Esophagus squamous epithelium (tissue), 5 donors: ENCODE measurements at regions not wholly inside any gene's neighbourhood (a gene's known extent, or its start where the extent isn't known, plus 50 kb on each side); places are given as distances from the start of the nearest gene placed in this dataset.

Experiments
- DNase-seq: peaks from one replicate; lab custom pipeline; 2025; lab: John Stamatoyannopoulos, UW
- H3K27ac ChIP-seq, 4 donors: fragments of 200-600 bp; sonication (generic); one replicate each; pipeline ENCODE4 v1.5.1; 2016 to 2019; ENCODE audit warnings: mild to moderate bottlenecking in 1 of 4
- H3K27me3 ChIP-seq, 4 donors: fragments of 200-600 bp; sonication (generic); 1 replicate in 3 of 4; 2 replicates in 1 of 4; pipeline versions ENCODE4 v1.5.1 to v1.6.0; 2017 to 2021; ENCODE audit warnings: antibody characterized with exemption in 1 of 4
- H3K36me3 ChIP-seq, 3 donors: fragments of 200-600 bp; sonication (generic); one replicate each; pipeline ENCODE4 v1.5.1; 2016 to 2019
- H3K4me1 ChIP-seq, 3 donors: fragments of 200-600 bp; sonication (generic); one replicate each; pipeline ENCODE4 v1.5.1; 2017 to 2019
- H3K4me3 ChIP-seq, 4 donors: fragments of 200-600 bp; sonication (generic); 1 replicate in 3 of 4; 2 replicates in 1 of 4; pipeline ENCODE4 v1.5.1; 2016 to 2019; ENCODE audit warnings: mild to moderate bottlenecking in 2 of 4, moderate library complexity in 1 of 4
- H3K9me3 ChIP-seq, 3 donors: fragments of 200-600 bp; sonication (generic); one replicate each; pipeline ENCODE4 v1.5.1; 2016 to 2019
- CTCF ChIP-seq, 6 experiments: fragments of 450-650 bp in 4 of 6; fragments of 200-600 bp in 2 of 6; sonication (generic) in 2 of 6; IDR thresholded peaks; one replicate each; pipeline ENCODE4 v1.5.1; 2016 to 2019; ENCODE audit warnings: antibody characterized with exemption in 6 of 6, mild to moderate bottlenecking in 4 of 6, moderate library complexity in 4 of 6
- POLR2A ChIP-seq, 4 donors: fragments of 450-650 bp; IDR thresholded peaks; one replicate each; pipeline ENCODE4 v1.6.1; 2017; ENCODE audit warnings: antibody characterized with exemption in 4 of 4, mild to moderate bottlenecking in 4 of 4, moderate library complexity in 3 of 4
- WGBS, 2 donors: methylation state at CpG; one replicate each; pipeline ENCODE4 v1.1.5; 2018; 5-methylcytosine and 5-hydroxymethylcytosine counted together
- intact Hi-C: fragments of 100-400 bp; cut with DNase I; formaldehyde crosslinking; loops from one replicate; pipeline ENCODE4 v1.15.0; 2022
- donor health status: DM: yes; HTN: yes; CAD: no.

- Histone ChIP-seq H3K4me3 (no peak overlapping the region), H3K27me3 (no peaks in the 10 kb centered on the region), H3K27ac (no peak overlapping the region), H3K4me1 (no peaks in the 10 kb centered on the region), H3K9me3 (no peaks in the 10 kb centered on the region), H3K36me3 (no peaks in the 10 kb centered on the region)
- WGBS, 2 donors: 89 to 91% methylated on average over 3 of the region's 3 CpGs
- DNase-seq: no peak
- intact Hi-C loops: no loop called here
- TF ChIP-seq POLR2A (IDR thresholded peaks at IDR 0.05) (no peak), CTCF (IDR thresholded peaks at IDR 0.05) (no peak)
These were observed 662.0 kb upstream of the CCDC54 start for GRCh38 chr3:106715286-106715685.

- H3K4me3 ChIP-seq: no peak overlapping the region
- no peak overlapping the region for H3K27ac ChIP-seq
- H3K27me3 ChIP-seq: no peaks in the 10 kb centered on the region
- TF ChIP-seq POLR2A (IDR thresholded peaks at IDR 0.05) (no peak), CTCF (IDR thresholded peaks at IDR 0.05) (no peak)
- H3K4me1 ChIP-seq: no peaks in the 10 kb centered on the region
- intact Hi-C loops: no loop called here
- WGBS, 2 donors: 40 to 57% methylated on average over 1 of the region's 1 CpG
- H3K36me3 ChIP-seq: no peaks in the 10 kb centered on the region
- no peaks in the 10 kb centered on the region for H3K9me3 ChIP-seq
- DNase-seq: no peak
These were observed 660.0 kb upstream of the CCDC54 start for GRCh38 chr3:106717178-106717780.

GRCh38 chr3:106719077-106719476 is 658.2 kb upstream of the CCDC54 start:
- H3K36me3 ChIP-seq: no peaks in the 10 kb centered on the region
- TF ChIP-seq CTCF (IDR thresholded peaks at IDR 0.05): no peak
- TF ChIP-seq POLR2A (IDR thresholded peaks at IDR 0.05): no peak
- H3K4me3 ChIP-seq: no peak overlapping the region
- H3K9me3 ChIP-seq: no peaks in the 10 kb centered on the region
- intact Hi-C loops: no loop called here
- H3K27ac ChIP-seq: no peak overlapping the region
- no peak for DNase-seq
- no peaks in the 10 kb centered on the region for H3K27me3 ChIP-seq
- no peaks in the 10 kb centered on the region for H3K4me1 ChIP-seq

GRCh38 chr3:106719583-106719982 is 657.7 kb upstream of the CCDC54 start:
- no peak for DNase-seq
- Histone ChIP-seq H3K4me3 (no peak overlapping the region), H3K36me3 (no peaks in the 10 kb centered on the region), H3K9me3 (no peaks in the 10 kb centered on the region), H3K27me3 (no peaks in the 10 kb centered on the region), H3K4me1 (no peaks in the 10 kb centered on the region), H3K27ac (no peak overlapping the region)
- intact Hi-C loops: no loop called here
- TF ChIP-seq POLR2A (IDR thresholded peaks at IDR 0.05) (no peak), CTCF (IDR thresholded peaks at IDR 0.05) (no peak)
- 62 to 81% methylated on average over 2 of the region's 2 CpGs for WGBS, 2 donors

GRCh38 chr3:106720510-106720909 is 656.7 kb upstream of the CCDC54 start:
- Histone ChIP-seq H3K4me1 (no peaks in the 10 kb centered on the region), H3K4me3 (no peak overlapping the region), H3K36me3 (no peaks in the 10 kb centered on the region), H3K27ac (no peak overlapping the region), H3K9me3 (no peaks in the 10 kb centered on the region), H3K27me3 (no peaks in the 10 kb centered on the region)
- WGBS, 2 donors: 83 to 87% methylated on average over 6 to 8 of the region's 9 CpGs
- intact Hi-C loops: no loop called here
- TF ChIP-seq CTCF (IDR thresholded peaks at IDR 0.05) (no peak), POLR2A (IDR thresholded peaks at IDR 0.05) (no peak)
- no peak for DNase-seq
